Erythroblast (primary cell): ENCODE measurements at regions not wholly inside any gene's neighbourhood (a gene's known extent, or its start where the extent isn't known, plus 50 kb on each side); places are given as distances from the start of the nearest gene placed in this dataset.

Experiments used
- DNase-seq, 2 experiments: peaks; one replicate each; lab custom pipeline; 2025; lab: John Stamatoyannopoulos, UW
- GATA1 ChIP-seq: IDR thresholded peaks from 2 replicates; pipeline ENCODE4 v1.6.1; 2011; ENCODE audit warnings: low read depth, mild to moderate bottlenecking, control low read depth, low read length, moderate library complexity
- POLR2A ChIP-seq: IDR thresholded peaks from 2 replicates; pipeline ENCODE4 v1.6.1; 2011; ENCODE audit warnings: mild to moderate bottlenecking, low read length

DNA sequence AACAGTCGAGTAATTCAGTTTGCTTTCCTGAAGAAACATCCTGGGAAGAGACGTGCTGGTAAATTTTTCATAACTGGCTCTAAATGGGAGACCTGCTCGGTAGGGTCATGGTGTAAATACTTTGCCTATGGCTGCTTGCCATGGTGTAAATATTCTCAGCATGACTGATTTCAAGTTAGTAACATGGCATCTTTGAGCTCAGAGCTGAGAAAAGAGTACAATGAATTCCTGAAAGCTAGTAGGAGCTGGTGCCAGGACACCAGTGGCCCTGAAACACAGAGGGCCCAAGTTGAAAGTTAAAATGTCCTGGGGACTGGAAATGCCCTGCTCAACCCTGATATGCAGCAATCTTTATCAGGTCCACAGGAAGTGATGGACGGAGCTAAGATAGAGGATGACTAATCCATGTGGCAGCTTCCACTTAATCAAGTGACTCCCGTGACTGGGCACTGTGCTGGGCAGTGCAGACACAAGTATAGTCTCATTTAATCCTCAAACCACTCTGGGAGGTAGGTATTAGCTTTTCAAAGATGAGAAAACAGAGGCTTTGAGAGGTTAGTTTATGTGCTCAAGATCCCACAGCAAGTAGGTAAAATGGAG is 130.1 kb upstream of the ADAMTS18 start:
- TF ChIP-seq POLR2A (no peak), GATA1 (no peak)
- DNase-seq: no peak

DNA sequence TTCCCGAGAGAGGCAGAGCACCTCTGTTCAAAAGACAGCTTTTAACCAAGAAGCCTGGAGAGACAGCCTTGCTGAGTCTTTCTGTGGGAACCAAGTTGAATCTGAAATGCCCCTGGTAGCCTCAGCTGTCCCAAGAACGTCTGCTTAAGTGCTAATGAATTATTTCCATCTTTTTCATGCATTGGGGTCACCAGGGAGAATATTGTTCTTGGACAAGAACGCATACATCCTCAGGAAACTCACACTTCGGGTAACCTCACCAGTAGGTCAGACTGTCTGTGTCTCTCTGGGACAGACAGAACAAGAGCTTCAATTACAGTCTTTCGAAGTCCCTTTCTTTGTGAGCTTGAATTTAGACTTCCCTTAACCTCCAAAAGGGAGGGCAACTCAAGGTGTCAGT is 134.6 kb upstream of the ADAMTS18 start:
- TF ChIP-seq GATA1 (no peak), POLR2A (no peak)
- DNase-seq: no peak

DNA sequence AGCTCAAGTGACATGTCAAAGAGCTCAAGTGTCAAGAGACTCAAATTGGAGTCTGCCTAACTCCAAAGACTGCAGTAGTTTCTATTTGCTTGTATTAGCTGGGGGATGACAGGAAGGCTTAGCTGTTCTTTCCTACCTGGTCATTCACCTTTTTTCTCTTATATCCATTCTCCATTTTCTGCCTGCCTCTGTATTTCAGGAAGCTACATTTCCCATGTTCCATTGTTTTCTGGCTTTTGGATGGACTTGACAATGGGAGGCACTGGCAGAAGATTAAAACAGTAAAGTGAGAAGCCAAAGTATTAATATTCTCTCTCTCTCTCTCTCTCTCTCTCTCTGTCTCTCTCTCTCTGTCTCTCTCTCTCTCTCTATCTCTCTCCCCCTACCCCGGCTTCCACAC is 135.7 kb upstream of the ADAMTS18 start:
- DNase-seq: no peak
- no peak for TF ChIP-seq POLR2A
- TF ChIP-seq GATA1: no peak

DNA sequence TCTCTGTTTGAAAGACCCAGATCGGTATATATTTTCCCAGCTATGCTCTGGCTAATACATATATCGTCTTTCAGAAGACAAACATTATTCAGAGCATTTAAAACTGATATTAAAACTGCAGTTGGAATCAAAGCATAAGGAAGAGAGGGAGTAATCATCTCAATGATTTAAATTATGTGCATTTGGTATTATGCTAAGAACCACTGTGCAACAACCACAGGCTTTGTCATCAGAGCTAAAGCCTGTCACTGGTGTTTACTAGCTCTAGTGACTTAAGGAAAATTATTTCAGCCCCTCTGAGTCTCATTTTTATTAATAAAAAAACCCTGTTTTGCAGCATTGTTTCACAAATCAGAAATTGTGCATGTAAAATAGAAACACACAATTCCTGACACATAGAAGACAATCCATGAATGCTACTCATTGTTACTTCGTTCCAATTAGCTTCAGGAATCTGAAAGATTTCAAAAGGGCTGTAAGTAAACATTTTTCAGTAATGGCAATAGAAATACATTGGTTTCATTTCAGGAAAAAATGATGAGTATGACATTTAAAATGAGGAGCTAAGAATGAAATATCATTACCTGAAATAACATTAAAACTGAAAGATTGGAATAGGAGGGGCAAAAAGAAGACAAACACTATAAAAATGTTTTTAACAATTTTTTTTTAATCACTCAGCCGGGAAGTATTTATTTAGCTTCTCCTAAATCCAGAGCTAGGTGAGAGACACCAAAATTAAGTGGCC is 136.5 kb upstream of the ADAMTS18 start:
- TF ChIP-seq POLR2A (no peak), GATA1 (no peak)
- DNase-seq: no peak

DNA sequence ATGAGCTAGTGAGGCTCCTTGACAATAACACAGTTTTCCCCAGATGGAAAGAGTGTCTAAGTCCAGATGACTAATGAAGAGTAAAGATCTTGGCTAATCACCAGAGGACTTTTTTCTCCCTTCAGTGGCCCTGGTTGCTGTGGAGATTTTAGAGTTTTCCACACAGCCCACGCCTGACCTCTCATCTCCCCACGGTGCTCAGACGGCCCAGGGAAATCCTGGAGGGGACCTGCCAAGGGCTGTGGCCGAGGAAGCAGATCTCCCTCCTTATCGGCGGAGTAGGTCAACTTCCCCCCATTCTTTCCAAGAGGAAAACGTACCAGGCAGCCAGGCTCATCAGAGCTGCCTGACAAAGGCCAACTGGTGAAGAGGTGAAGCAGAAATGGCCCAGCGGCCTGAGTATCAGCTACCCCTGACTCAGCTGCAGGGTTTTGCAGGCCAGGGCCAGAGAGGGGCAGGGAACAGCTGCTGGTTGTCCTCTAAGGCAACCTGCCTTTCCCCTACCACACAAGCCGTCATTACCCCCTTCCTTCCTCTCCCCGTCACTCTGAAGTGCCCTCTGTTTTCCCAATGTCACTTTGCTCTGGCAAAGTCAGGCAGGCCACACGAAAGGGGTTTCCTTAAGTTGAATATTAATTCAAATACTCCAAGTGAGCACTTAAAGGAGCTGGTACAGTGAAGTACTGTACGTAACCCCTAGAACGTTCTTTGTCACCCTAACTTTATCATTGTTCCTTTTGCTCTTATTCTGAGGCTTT is 140.2 kb upstream of the ADAMTS18 start:
- no peak for TF ChIP-seq POLR2A
- TF ChIP-seq GATA1: no peak
- DNase-seq: no peak

DNA sequence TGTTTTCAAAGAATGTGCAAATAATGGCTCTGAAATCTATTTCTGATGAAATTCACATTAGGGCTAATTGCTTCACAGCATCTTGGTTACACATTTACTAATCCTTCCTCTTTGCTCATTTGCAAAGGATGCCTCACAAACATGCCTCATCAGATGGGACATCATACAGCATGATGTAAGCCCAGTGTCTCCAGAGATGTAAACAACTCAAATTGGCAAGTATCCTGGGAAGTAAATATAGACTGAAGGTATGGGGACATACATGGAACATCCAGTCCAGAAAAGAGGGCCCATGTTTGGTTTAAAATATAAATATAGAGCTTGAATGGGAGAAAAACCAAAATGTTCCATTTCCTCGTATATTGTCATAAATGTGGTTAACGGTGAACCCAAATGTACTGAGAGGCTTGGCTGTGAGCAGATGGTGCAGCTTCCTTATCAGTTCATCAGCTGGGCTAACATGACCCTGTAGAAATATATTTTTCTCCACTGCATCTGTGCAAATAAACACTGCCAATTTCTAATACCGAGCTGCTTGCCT is 142.9 kb upstream of the NUDT7 start:
- peak in 1 of 2 experiments; percentile 5 for DNase-seq
- TF ChIP-seq GATA1 (no peak), POLR2A (no peak)

DNA sequence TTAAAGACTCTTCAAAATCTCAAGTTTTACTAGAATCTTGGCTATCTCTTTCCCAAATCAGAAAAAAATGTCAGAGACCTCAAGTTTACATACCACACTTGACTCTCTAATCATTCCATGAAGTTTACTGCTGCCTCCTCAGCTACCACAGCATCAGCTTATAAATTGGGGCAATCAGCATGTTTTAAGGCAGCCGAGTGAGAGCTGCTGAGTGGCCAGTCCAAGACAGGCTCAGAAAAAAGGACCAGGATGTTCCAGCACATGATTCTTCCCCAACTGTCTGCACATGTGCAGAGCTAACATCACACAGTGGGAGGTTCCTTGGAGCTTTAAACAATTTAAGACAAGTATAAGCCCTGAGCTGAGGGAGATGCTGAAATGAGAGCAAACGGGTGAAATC is 140.6 kb upstream of the NUDT7 start:
- TF ChIP-seq GATA1 (no peak), POLR2A (no peak)
- DNase-seq: no peak

DNA sequence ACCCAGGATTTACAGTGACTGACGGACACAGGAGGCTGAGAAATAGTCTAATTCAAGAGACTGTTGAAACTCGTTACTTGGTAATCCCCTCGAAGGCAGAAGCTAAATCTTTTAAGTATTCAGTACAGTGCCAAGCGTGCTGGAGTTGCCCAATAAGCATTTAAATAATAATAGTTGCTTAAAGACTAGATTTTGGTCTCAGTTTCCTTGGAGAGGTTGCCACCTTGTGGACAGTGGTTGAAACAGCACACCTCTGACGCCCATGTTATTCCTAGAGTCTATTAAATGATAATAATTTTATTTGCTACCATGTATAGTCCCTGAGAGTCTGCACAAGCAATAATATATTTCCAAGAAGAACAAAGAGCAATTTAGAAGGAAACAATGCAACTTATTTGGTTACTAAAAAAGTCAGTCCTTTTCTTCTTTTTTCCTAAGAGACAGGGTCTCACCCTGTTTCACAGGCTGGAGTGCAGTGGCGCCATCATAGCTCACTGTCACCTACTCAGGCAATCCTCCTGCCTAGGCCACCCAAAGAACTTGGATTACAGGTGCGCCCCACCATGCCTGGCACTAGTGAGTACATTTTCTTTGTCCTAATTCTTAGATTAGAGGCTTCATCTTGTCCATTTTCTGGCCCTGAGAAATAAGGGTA is 138.0 kb upstream of the NUDT7 start:
- no peak for TF ChIP-seq GATA1
- DNase-seq: peak; percentile 35 to 65

DNA sequence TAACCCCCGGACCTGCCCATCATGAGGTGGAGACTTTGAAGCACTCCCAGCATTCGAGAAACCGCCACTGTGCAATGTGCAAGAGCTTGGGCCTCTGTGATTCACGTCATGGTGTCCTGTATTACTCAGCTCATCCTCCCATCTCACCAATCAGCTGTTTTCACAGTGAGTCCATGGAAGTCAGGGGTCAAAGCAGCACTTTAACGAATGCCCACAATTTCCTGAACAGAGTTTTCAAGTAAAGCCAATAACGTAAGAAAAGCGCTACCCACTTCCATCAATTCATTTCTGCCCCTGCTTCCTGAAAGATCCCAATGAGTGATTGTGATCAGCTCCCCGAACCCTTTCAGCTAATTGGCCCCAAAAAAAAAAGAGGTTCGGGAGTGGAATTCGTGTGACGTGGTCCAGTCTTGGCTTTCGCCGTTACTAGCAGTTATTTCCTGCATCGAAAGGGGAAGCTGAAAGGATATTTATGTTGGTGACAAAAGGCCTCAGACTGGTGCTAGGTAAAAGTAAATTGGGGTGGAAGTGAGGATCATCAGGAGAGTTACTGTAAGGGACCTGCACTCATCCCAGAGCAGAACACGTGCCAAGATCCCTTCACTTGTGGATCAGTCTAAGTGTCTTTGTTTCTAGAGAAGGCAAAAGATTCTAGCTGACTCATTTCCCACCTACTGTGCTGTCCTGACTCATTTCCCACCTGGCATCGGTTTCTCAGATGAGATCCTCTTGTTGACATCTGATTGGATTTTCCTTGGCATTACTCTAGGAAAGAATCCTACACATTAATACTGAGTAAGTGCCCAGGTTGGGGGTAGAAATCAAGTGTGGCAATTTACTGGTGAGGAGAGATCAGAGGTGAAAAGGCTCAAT is 136.7 kb upstream of the NUDT7 start:
- DNase-seq: no peak
- TF ChIP-seq GATA1: no peak
- TF ChIP-seq POLR2A: no peak

DNA sequence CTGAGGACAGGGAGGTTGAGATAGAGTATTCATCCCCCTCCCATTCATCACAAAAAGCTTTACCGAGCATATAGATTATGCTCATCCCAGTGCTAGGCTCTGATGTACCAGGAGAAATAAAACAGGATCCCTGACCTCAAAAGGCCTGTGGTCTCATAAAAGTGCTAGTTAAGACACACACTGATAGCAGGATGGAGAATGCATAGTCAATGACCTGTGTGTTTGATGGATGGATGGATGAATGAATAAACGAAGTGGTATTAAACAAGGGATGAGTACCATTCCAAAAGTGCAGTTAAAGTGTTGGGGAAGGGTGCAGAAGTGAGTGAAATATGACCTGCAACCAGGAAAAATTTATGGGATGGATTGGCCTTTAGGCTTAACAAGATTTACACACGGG is 133.9 kb upstream of the NUDT7 start:
- TF ChIP-seq GATA1: no peak
- no peak for TF ChIP-seq POLR2A
- no peak for DNase-seq

DNA sequence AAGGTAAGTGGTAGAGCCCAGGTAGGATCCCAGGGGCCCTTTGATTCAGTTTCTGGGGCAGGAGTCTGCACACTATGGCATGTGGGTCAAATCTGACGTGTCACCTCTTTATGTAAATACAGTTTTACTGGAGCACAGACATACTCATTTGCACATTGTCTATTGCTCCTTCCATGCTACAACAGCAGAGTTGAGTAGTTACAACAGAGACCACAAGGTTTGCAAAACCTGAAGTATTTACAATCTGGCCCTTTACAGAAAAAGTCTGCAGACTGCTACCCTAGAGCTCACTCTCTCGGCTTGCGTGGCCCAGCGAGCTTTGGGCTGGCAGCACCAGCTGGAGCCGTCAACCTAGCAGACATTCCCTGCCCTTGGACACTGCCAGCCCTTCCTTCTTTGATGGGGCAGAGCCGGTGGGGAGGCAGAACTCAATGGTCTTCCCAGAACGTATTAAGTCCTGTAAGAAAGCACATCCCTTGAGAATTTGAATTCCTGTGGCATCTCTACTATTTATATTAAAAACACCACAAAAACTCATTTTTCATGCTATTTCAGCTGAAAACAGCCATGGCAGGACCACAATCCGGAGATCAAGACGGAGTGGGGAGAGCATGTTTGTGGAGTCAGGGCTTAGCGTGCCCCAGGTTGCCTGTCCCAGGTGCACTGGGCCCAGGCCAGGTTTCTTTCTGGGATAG is 133.1 kb upstream of the NUDT7 start:
- TF ChIP-seq POLR2A (no peak), GATA1 (no peak)
- DNase-seq: no peak

DNA sequence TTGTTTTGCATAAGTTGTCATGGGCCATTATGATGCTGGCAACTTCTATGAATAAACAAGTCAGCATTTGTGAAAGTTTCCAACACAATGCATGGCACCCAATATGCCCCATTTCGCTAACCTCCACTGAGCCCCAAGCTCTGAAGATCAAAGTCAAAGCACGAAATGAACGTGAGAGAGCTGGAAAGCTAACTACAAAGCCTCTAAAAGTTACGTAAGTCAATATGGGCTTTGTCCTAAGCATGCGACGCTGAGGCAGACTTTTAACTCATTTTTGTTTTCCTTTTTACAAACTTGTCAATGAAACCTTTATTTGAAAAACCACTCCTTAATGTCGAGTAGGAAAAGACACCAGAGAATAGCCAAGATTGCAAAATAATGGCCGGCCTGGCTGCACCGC is 131.6 kb upstream of the NUDT7 start:
- TF ChIP-seq GATA1: no peak
- no peak for DNase-seq
